Caco-2 (cell line): ENCODE measurements at regions not wholly inside any gene's neighbourhood (a gene's known extent, or its start where the extent isn't known, plus 50 kb on each side); places are given as distances from the start of the nearest gene placed in this dataset.

ENCODE experiments used
- BruUV-seq: library from RNA; stranded (reverse); fragments of 400-500 nt; replicated peaks from 2 replicates; lab custom pipeline; 2021; lab: Mats Ljungman, UMichigan
- CTCF ChIA-PET: fragments of 300-600 bp; sonication (Branson Sonifier 250); formaldehyde crosslinking; loops from one replicate; lab custom pipeline; 2022; ENCODE audit warnings: antibody characterized with exemption; lab: Charles Lee
- POLR2A ChIA-PET: fragments of 300-600 bp; sonication (Branson Sonifier 250); formaldehyde crosslinking; loops from one replicate; lab custom pipeline; 2022; ENCODE audit warnings: antibody characterized with exemption; lab: Charles Lee
- DNase-seq, 2 experiments: peaks; one replicate each; pipeline versions ENCODE4 v3.0.0 to v3.0.0-alpha.2; 2020 to 2022
- H3K27me3 ChIP-seq: replicated peaks from 2 replicates; pipeline ENCODE4 v1.6.0; 2011; ENCODE audit warnings: low read length; ENCODE audit not compliant: control insufficient read depth, insufficient read depth
- H3K36me3 ChIP-seq: 2 replicates; pipeline ENCODE4 v1.5.1; 2011; ENCODE audit warnings: low read length; ENCODE audit not compliant: control insufficient read depth, insufficient read depth
- H3K4me1 ChIP-seq: fragments of 250-450 bp; sonication (Bioruptor Pico); 2 replicates; pipeline ENCODE4 v1.5.1; 2020; ENCODE audit warnings: mild to moderate bottlenecking
- H3K4me3 ChIP-seq: 2 replicates; pipeline ENCODE4 v1.5.1; 2011; ENCODE audit warnings: low read depth, mild to moderate bottlenecking, control low read depth, low read length
- H3K9me3 ChIP-seq: fragments of 250-450 bp; sonication (Bioruptor Pico); 2 replicates; pipeline ENCODE4 v1.5.1; 2020; ENCODE audit warnings: mild to moderate bottlenecking, moderate library complexity
- H3K27ac Mint-ChIP-seq: one replicate; pipeline ENCODE4 v1.8.0; 2022; ENCODE audit warnings: mixed read lengths; ENCODE audit not compliant: unreplicated experiment
- H3K27me3 Mint-ChIP-seq: one replicate; pipeline ENCODE4 v1.8.0; 2022; ENCODE audit warnings: mixed read lengths; ENCODE audit not compliant: insufficient read depth, unreplicated experiment
- H3K36me3 Mint-ChIP-seq: one replicate; pipeline ENCODE4 v1.8.0; 2022; ENCODE audit warnings: mild to moderate bottlenecking, mixed read lengths; ENCODE audit not compliant: insufficient read depth, unreplicated experiment
- H3K4me1 Mint-ChIP-seq: one replicate; pipeline ENCODE4 v1.8.0; 2022; ENCODE audit warnings: low read depth, mixed read lengths; ENCODE audit not compliant: unreplicated experiment
- H3K4me3 Mint-ChIP-seq: one replicate; pipeline ENCODE4 v1.8.0; 2022; ENCODE audit warnings: mild to moderate bottlenecking, moderate library complexity, mixed read lengths; ENCODE audit not compliant: unreplicated experiment
- H3K9me3 Mint-ChIP-seq: one replicate; pipeline ENCODE4 v1.8.0; 2022; ENCODE audit warnings: mixed read lengths; ENCODE audit not compliant: unreplicated experiment
- CTCF ChIP-seq, 2 experiments: fragments of 200-600 bp in 1 of 2; IDR thresholded peaks; 1 replicate in 1 of 2; 2 replicates in 1 of 2; pipeline versions ENCODE4 v1.5.1 to v1.8.0; 2011 to 2022; ENCODE audit warnings: antibody characterized with exemption in 1 of 2, control low read depth in 1 of 2, inconsistent platforms in 1 of 2, low read depth in 1 of 2, low read length in 1 of 2, mild to moderate bottlenecking in 1 of 2, moderate library complexity in 1 of 2; ENCODE audit not compliant: insufficient read depth in 1 of 2, severe bottlenecking in 1 of 2, unreplicated experiment in 1 of 2
- intact Hi-C: fragments of 100-400 bp; cut with micrococcal nuclease; formaldehyde crosslinking; loops from one replicate; pipeline ENCODE4 v1.10.0; 2022; ENCODE audit not compliant: unreplicated experiment

- no peak for TF ChIP-seq CTCF (IDR thresholded peaks at IDR 0.05; ENCODE audit: insufficient read depth in 1 of 2, low read depth in 1 of 2, low read length in 1 of 2, severe bottlenecking in 1 of 2, unreplicated experiment in 1 of 2)
- Histone ChIP-seq H3K27me3 (no peaks in the 10 kb centered on the region; the same call in 1 of the 2 replicates), H3K4me3 (no peak overlapping the region), H3K4me1 (no peaks in the 10 kb centered on the region), H3K9me3 (0 out of 2 replicates have a peak, but pooled peaks cover 3% of the 10 kb centered on the region), H3K36me3 (no peaks in the 10 kb centered on the region)
- no peaks in the 10 kb centered on the region for H3K9me3 Mint-ChIP-seq
- no peaks in the 10 kb centered on the region for H3K4me1 Mint-ChIP-seq
- ChIA-PET CTCF (no interaction called here), POLR2A (no interaction called here)
- no peak for DNase-seq
- H3K36me3 Mint-ChIP-seq, result no peaks in the 10 kb centered on the region
- H3K4me3 Mint-ChIP-seq, result no peak overlapping the region
- BruUV-seq, result no TSS peak
- H3K27ac Mint-ChIP-seq, result no peak overlapping the region
- H3K27me3 Mint-ChIP-seq, result peaks cover 9% of the 10 kb centered on the region
- intact Hi-C loops, result no loop called here
These were observed 366.1 kb upstream of the GOLIM4 start for GRCh38 chr3:168461793-168462192.

- H3K27me3 ChIP-seq, result no peaks in the 10 kb centered on the region; the same call in 1 of the 2 replicates
- POLR2A ChIA-PET, result no interaction called here
- TF ChIP-seq CTCF (IDR thresholded peaks at IDR 0.05; ENCODE audit: insufficient read depth in 1 of 2, low read depth in 1 of 2, low read length in 1 of 2, severe bottlenecking in 1 of 2, unreplicated experiment in 1 of 2), result no peak
- H3K9me3 ChIP-seq, result 0 out of 2 replicates have a peak, but pooled peaks cover 3% of the 10 kb centered on the region
- no peaks in the 10 kb centered on the region for H3K36me3 ChIP-seq
- Mint-ChIP-seq H3K4me3 (no peak overlapping the region), H3K4me1 (no peaks in the 10 kb centered on the region), H3K36me3 (no peaks in the 10 kb centered on the region), H3K27me3 (peaks cover 9% of the 10 kb centered on the region), H3K27ac (no peak overlapping the region), H3K9me3 (no peaks in the 10 kb centered on the region)
- H3K4me1 ChIP-seq, result no peaks in the 10 kb centered on the region
- BruUV-seq, result no TSS peak
- intact Hi-C loops, result no loop called here
- CTCF ChIA-PET, result no interaction called here
- H3K4me3 ChIP-seq, result no peak overlapping the region
- DNase-seq, result no peak
These were observed 363.6 kb upstream of the GOLIM4 start for GRCh38 chr3:168459226-168459784.

GRCh38 chr3:168457954-168458539, 362.3 kb upstream of the GOLIM4 start:
- intact Hi-C loops, result no loop called here
- H3K4me3 Mint-ChIP-seq, result no peak overlapping the region
- BruUV-seq, result no TSS peak
- TF ChIP-seq CTCF (IDR thresholded peaks at IDR 0.05; ENCODE audit: insufficient read depth in 1 of 2, low read depth in 1 of 2, low read length in 1 of 2, severe bottlenecking in 1 of 2, unreplicated experiment in 1 of 2), result no peak
- H3K36me3 ChIP-seq, result no peaks in the 10 kb centered on the region
- H3K9me3 ChIP-seq, result 0 out of 2 replicates have a peak, but pooled peaks cover 3% of the 10 kb centered on the region
- H3K4me1 Mint-ChIP-seq, result no peaks in the 10 kb centered on the region
- H3K4me3 ChIP-seq, result no peak overlapping the region
- H3K27me3 Mint-ChIP-seq, result peaks cover 9% of the 10 kb centered on the region
- H3K27ac Mint-ChIP-seq, result no peak overlapping the region
- no peaks in the 10 kb centered on the region for H3K4me1 ChIP-seq
- no peaks in the 10 kb centered on the region; the same call in 1 of the 2 replicates for H3K27me3 ChIP-seq
- no peak for DNase-seq
- ChIA-PET POLR2A (no interaction called here), CTCF (no interaction called here)
- H3K9me3 Mint-ChIP-seq, result no peaks in the 10 kb centered on the region
- no peaks in the 10 kb centered on the region for H3K36me3 Mint-ChIP-seq
